C4-2B (cell line): ENCODE measurements at regions not wholly inside any gene's neighbourhood (a gene's known extent, or its start where the extent isn't known, plus 50 kb on each side); places are given as distances from the start of the nearest gene placed in this dataset.
A peak's percentile ranks its signal among the peaks of the same experiment; 100 is the strongest.

Experiments used
- H3K27ac ChIP-seq: fragments of 450-650 bp; 2 replicates; pipeline ENCODE4 v1.5.1; 2017
- CTCF ChIP-seq: fragments of 450-650 bp; conservative IDR thresholded peaks from 2 replicates; pipeline ENCODE4 v1.5.1; 2017; ENCODE audit warnings: mild to moderate bottlenecking
- ZFX ChIP-seq: fragments of 450-650 bp; IDR thresholded peaks from 2 replicates; pipeline ENCODE4 v1.6.1; 2017

DNA sequence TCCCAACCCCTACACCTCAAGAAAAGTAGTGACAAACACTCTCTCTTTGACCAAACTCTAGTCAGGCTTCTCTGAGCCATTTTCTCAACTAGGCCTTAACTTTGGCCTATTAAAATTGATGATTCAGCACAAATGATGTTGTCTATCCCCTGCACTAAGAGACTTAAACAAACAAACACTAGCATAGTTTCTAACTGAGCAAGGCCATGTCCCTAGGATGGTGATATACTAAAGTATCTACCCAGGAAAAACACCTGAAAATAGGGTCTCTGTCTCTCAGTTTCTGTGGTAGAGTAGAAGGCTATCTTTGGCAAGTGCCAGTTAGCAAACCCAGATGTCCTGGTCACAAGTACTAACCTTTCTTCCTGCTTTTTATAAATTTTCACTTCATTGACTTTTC, 219.7 kb upstream of the ANO3 start:
- TF ChIP-seq CTCF (no peak), ZFX (no peak)
- H3K27ac ChIP-seq: no peak overlapping the region

GRCh38 chr11:26121466-26121865, 210.5 kb upstream of the ANO3 start:
- TF ChIP-seq CTCF (no peak), ZFX (no peak)

GRCh38 chr11:26126741-26127140, 205.2 kb upstream of the ANO3 start:
- no peak overlapping the region for H3K27ac ChIP-seq
- TF ChIP-seq ZFX (no peak), CTCF (no peak)

More at GRCh38 chr11:26121466-26121865, 210.5 kb upstream of the ANO3 start:
- H3K27ac ChIP-seq: no peak overlapping the region

- TF ChIP-seq CTCF (no peak), ZFX (no peak)
- no peak overlapping the region for H3K27ac ChIP-seq
These were observed 204.6 kb upstream of the ANO3 start for GRCh38 chr11:26127336-26127735.

DNA sequence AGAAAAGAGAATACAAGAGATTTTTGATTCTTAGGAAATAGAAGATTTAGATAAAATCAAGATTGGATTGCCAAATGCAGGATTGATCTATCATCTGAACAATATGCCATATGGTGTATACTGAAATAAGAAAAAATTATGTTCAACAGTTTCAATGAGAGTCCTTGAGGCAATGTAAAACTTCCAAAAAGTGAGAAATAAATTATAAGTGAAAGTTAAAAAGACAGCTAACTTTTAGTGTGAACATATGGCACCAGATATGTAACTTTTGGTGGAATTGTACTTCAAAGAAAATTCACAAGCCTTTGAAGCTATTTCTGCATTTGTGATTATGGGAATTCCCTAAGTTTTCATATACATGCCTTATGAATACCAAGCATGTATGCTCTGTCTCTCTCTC, 200.5 kb upstream of the ANO3 start:
- no peak for TF ChIP-seq ZFX
- TF ChIP-seq CTCF: no peak

GRCh38 chr11:26134053-26134452, 197.9 kb upstream of the ANO3 start:
- TF ChIP-seq ZFX: no peak
- TF ChIP-seq CTCF: no peak
- no peak overlapping the region for H3K27ac ChIP-seq

More for the DNA sequence above, 200.5 kb upstream of the ANO3 start:
- H3K27ac ChIP-seq: no peak overlapping the region

DNA sequence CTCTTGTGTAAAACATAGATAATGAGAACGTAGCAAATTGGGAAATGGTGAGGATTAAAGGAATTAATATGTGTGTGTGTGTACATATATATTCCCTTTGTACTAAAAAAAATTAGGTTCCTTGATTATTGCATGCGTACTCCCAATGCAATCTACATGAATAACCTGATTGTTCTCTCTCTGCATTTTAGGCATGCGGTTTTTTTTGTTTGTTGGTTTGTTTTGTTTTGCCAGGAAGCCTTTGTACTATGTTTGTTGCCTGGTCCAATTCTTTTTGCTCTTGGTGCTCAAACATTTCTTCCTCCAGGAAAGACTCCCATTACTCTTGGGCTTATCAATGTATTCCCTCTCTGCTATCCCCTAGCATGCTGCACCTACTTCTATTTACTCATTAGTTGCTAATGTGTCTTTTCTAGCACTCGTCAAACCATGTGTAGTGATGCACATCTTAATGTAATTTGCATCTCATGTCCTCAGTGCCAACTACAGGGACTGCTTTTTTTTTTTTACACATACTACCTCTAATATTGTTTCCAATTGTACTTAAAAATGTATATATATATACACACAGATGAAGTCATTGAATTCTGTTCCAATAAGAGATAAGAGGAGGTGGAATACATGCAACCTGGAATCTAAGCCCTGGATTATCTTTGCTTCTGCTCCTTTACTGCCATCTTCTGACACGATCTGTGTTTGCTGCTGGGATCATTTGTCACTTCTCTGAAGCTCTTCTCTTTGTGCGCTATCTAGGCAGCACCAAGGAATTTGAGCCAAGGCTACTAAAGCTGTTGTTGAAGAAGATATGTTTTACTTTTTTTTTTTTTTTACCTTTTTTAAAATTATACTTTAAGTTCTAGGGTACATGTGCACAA, 197.2 kb upstream of the ANO3 start:
- no peak overlapping the region for H3K27ac ChIP-seq
- TF ChIP-seq ZFX (no peak), CTCF (peak; percentile 88)
